GM23338 (cell line): ENCODE measurements at regions not wholly inside any gene's neighbourhood (a gene's known extent, or its start where the extent isn't known, plus 50 kb on each side); places are given as distances from the start of the nearest gene placed in this dataset.

ENCODE experiments used
- ATAC-seq: fragments of 200-7000 bp; cut with Tn5 transposase; 3 replicates; pipeline ENCODE4 v1.9.1; 2020
- DNase-seq: peaks from one replicate; pipeline ENCODE4 v3.0.0-alpha.2; 2015; ENCODE audit warnings: low spot score
- H2AFZ ChIP-seq: fragments of 200-600 bp; sonication (generic); 2 replicates; pipeline ENCODE4 v1.8.0; 2016; ENCODE audit warnings: antibody characterized with exemption, mild to moderate bottlenecking, moderate library complexity
- H3F3A ChIP-seq: fragments of 200-600 bp; sonication (generic); replicated peaks from 2 replicates; pipeline ENCODE4 v1.8.0; 2017; ENCODE audit warnings: antibody characterized with exemption, mixed run types, low read depth
- H3K27ac ChIP-seq: fragments of 200-600 bp; sonication (generic); 2 replicates; pipeline ENCODE4 v1.6.1; 2016; ENCODE audit warnings: low read depth
- H3K27me3 ChIP-seq: fragments of 200-600 bp; sonication (generic); 2 replicates; pipeline ENCODE4 v1.8.0; 2016; ENCODE audit warnings: mild to moderate bottlenecking, mixed run types, moderate library complexity; ENCODE audit not compliant: insufficient read depth
- H3K36me3 ChIP-seq: fragments of 200-600 bp; sonication (generic); 2 replicates; pipeline ENCODE4 v1.8.0; 2016; ENCODE audit warnings: mild to moderate bottlenecking; ENCODE audit not compliant: insufficient read depth
- H3K4me1 ChIP-seq: fragments of 200-600 bp; sonication (generic); 2 replicates; pipeline ENCODE4 v1.8.0; 2016; ENCODE audit warnings: mild to moderate bottlenecking, moderate library complexity; ENCODE audit not compliant: insufficient read depth
- H3K4me2 ChIP-seq: fragments of 200-600 bp; sonication (generic); 2 replicates; pipeline ENCODE4 v1.7.1; 2017; ENCODE audit warnings: mixed run types
- H3K4me3 ChIP-seq: fragments of 200-600 bp; sonication (generic); 2 replicates; pipeline ENCODE4 v1.6.1; 2016; ENCODE audit warnings: mixed run types
- H3K79me2 ChIP-seq: fragments of 200-600 bp; sonication (generic); replicated peaks from 2 replicates; pipeline ENCODE4 v1.8.0; 2017; ENCODE audit warnings: mild to moderate bottlenecking; ENCODE audit not compliant: insufficient read depth
- H3K9me2 ChIP-seq: fragments of 200-600 bp; sonication (generic); 2 replicates; pipeline ENCODE4 v1.8.0; 2017; ENCODE audit not compliant: insufficient read depth
- H4K20me1 ChIP-seq: fragments of 200-600 bp; sonication (generic); replicated peaks from 2 replicates; pipeline ENCODE4 v1.8.0; 2017; ENCODE audit warnings: mild to moderate bottlenecking; ENCODE audit not compliant: insufficient read depth
- H3K27ac Mint-ChIP-seq: 2 replicates; pipeline ENCODE4 v1.8.0; 2020; ENCODE audit warnings: inconsistent platforms, mild to moderate bottlenecking, moderate library complexity, mixed read lengths
- H3K27me3 Mint-ChIP-seq: 3 replicates; pipeline ENCODE4 v1.8.0; 2022; ENCODE audit warnings: low read depth, mild to moderate bottlenecking, moderate library complexity, mixed read lengths, inconsistent platforms; ENCODE audit not compliant: insufficient read depth, poor library complexity
- H3K36me3 Mint-ChIP-seq: 3 replicates; pipeline ENCODE4 v1.8.0; 2021; ENCODE audit warnings: low read depth, mild to moderate bottlenecking, inconsistent platforms, moderate library complexity, mixed read lengths
- H3K4me1 Mint-ChIP-seq: 3 replicates; pipeline ENCODE4 v1.8.0; 2020; ENCODE audit warnings: mild to moderate bottlenecking, inconsistent platforms, mixed read lengths
- H3K4me3 Mint-ChIP-seq: 3 replicates; pipeline ENCODE4 v1.8.0; 2021; ENCODE audit warnings: moderate library complexity, mild to moderate bottlenecking, inconsistent platforms, mixed read lengths
- H3K9me3 Mint-ChIP-seq: 3 replicates; pipeline ENCODE4 v1.8.0; 2020; ENCODE audit warnings: moderate library complexity, mild to moderate bottlenecking, inconsistent platforms, mixed read lengths
- EZH2phosphoT487 ChIP-seq: fragments of 200-600 bp; sonication (generic); IDR thresholded peaks from one replicate; pipeline ENCODE4 v1.8.1; 2018; ENCODE audit warnings: antibody characterized with exemption; ENCODE audit not compliant: unreplicated experiment
- NANOG ChIP-seq: IDR thresholded peaks from 2 replicates; pipeline ENCODE4 v1.6.1; 2016; ENCODE audit warnings: antibody characterized with exemption, borderline replicate concordance
- POLR2AphosphoS5 ChIP-seq: IDR thresholded peaks from 2 replicates; pipeline ENCODE4 v1.6.1; 2016; ENCODE audit warnings: antibody characterized with exemption, low read depth
- ZNF114 ChIP-seq: fragments of 250-450 bp; sonication (Bioruptor Pico); IDR thresholded peaks from 2 replicates; pipeline ENCODE4 v1.5.0; 2020; ENCODE audit warnings: mild to moderate bottlenecking, moderate library complexity
- TF ChIP-seq, protein P1 (sequence below): IDR thresholded peaks from one replicate; pipeline ENCODE4 v1.6.1; 2018; ENCODE audit warnings: antibody characterized with exemption; ENCODE audit not compliant: unreplicated experiment
- TF ChIP-seq, protein P2 (sequence below): fragments of 250-450 bp; sonication (Bioruptor Pico); IDR thresholded peaks from 2 replicates; pipeline ENCODE4 v1.5.0; 2020; ENCODE audit warnings: mild to moderate bottlenecking, moderate library complexity

DNA sequence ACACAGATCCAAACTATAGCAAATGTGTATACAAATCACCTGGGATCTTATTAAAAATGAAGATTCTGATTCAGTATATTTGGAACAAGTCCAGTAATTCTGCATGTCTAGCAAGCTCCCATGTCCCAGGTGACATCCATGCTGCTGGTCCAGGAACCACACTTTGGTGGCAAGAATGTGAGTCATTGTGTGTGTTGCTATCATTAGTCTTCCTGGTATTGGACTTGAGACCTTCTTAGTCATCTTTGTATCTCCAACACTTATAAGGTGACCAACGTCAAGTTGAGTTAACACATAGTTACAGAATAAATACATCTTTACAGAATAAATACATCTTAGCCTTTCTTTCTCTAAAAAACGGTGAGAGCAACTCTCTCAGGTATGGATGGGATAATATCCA, 107.9 kb upstream of the NDUFV2 start:
- H3K4me3 Mint-ChIP-seq = no peak overlapping the region
- no peaks in the 10 kb centered on the region for H3K79me2 ChIP-seq
- H3K27ac ChIP-seq = no peak overlapping the region
- no peaks in the 10 kb centered on the region for H3K27me3 ChIP-seq
- no peak overlapping the region for H2AFZ ChIP-seq
- no peaks in the 10 kb centered on the region; the same call in 2 of the 3 replicates for H3K9me3 Mint-ChIP-seq
- peaks cover 7% of the 10 kb centered on the region for H3K4me1 Mint-ChIP-seq
- H3K27me3 Mint-ChIP-seq = no peaks in the 10 kb centered on the region
- TF ChIP-seq, protein P1, sequence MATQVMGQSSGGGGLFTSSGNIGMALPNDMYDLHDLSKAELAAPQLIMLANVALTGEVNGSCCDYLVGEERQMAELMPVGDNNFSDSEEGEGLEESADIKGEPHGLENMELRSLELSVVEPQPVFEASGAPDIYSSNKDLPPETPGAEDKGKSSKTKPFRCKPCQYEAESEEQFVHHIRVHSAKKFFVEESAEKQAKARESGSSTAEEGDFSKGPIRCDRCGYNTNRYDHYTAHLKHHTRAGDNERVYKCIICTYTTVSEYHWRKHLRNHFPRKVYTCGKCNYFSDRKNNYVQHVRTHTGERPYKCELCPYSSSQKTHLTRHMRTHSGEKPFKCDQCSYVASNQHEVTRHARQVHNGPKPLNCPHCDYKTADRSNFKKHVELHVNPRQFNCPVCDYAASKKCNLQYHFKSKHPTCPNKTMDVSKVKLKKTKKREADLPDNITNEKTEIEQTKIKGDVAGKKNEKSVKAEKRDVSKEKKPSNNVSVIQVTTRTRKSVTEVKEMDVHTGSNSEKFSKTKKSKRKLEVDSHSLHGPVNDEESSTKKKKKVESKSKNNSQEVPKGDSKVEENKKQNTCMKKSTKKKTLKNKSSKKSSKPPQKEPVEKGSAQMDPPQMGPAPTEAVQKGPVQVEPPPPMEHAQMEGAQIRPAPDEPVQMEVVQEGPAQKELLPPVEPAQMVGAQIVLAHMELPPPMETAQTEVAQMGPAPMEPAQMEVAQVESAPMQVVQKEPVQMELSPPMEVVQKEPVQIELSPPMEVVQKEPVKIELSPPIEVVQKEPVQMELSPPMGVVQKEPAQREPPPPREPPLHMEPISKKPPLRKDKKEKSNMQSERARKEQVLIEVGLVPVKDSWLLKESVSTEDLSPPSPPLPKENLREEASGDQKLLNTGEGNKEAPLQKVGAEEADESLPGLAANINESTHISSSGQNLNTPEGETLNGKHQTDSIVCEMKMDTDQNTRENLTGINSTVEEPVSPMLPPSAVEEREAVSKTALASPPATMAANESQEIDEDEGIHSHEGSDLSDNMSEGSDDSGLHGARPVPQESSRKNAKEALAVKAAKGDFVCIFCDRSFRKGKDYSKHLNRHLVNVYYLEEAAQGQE = no peak
- TF ChIP-seq, protein P2, sequence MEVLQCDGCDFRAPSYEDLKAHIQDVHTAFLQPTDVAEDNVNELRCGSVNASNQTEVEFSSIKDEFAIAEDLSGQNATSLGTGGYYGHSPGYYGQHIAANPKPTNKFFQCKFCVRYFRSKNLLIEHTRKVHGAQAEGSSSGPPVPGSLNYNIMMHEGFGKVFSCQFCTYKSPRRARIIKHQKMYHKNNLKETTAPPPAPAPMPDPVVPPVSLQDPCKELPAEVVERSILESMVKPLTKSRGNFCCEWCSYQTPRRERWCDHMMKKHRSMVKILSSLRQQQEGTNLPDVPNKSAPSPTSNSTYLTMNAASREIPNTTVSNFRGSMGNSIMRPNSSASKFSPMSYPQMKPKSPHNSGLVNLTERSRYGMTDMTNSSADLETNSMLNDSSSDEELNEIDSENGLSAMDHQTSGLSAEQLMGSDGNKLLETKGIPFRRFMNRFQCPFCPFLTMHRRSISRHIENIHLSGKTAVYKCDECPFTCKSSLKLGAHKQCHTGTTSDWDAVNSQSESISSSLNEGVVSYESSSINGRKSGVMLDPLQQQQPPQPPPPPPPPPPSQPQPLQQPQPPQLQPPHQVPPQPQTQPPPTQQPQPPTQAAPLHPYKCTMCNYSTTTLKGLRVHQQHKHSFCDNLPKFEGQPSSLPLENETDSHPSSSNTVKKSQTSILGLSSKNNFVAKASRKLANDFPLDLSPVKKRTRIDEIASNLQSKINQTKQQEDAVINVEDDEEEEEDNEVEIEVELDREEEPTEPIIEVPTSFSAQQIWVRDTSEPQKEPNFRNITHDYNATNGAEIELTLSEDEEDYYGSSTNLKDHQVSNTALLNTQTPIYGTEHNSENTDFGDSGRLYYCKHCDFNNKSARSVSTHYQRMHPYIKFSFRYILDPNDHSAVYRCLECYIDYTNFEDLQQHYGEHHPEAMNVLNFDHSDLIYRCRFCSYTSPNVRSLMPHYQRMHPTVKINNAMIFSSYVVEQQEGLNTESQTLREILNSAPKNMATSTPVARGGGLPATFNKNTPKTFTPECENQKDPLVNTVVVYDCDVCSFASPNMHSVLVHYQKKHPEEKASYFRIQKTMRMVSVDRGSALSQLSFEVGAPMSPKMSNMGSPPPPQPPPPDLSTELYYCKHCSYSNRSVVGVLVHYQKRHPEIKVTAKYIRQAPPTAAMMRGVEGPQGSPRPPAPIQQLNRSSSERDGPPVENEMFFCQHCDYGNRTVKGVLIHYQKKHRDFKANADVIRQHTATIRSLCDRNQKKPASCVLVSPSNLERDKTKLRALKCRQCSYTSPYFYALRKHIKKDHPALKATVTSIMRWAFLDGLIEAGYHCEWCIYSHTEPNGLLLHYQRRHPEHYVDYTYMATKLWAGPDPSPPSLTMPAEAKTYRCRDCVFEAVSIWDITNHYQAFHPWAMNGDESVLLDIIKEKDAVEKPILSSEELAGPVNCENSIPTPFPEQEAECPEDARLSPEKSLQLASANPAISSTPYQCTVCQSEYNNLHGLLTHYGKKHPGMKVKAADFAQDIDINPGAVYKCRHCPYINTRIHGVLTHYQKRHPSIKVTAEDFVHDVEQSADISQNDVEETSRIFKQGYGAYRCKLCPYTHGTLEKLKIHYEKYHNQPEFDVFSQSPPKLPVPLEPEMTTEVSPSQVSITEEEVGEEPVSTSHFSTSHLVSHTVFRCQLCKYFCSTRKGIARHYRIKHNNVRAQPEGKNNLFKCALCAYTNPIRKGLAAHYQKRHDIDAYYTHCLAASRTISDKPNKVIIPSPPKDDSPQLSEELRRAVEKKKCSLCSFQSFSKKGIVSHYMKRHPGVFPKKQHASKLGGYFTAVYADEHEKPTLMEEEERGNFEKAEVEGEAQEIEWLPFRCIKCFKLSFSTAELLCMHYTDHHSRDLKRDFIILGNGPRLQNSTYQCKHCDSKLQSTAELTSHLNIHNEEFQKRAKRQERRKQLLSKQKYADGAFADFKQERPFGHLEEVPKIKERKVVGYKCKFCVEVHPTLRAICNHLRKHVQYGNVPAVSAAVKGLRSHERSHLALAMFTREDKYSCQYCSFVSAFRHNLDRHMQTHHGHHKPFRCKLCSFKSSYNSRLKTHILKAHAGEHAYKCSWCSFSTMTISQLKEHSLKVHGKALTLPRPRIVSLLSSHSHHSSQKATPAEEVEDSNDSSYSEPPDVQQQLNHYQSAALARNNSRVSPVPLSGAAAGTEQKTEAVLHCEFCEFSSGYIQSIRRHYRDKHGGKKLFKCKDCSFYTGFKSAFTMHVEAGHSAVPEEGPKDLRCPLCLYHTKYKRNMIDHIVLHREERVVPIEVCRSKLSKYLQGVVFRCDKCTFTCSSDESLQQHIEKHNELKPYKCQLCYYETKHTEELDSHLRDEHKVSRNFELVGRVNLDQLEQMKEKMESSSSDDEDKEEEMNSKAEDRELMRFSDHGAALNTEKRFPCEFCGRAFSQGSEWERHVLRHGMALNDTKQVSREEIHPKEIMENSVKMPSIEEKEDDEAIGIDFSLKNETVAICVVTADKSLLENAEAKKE (CRISPR knock-in tag) = no peak
- TF ChIP-seq ZNF114 (CRISPR knock-in tag) (no peak), EZH2phosphoT487 (no peak), POLR2AphosphoS5 (no peak), NANOG (no peak)
- no peak for ATAC-seq
- no peaks in the 10 kb centered on the region for H3F3A ChIP-seq
- no peak for DNase-seq
- no peaks in the 10 kb centered on the region for H3K36me3 Mint-ChIP-seq
- peaks cover 6% of the 10 kb centered on the region; the same call in 1 of the 2 replicates for H3K4me1 ChIP-seq
- no peaks in the 10 kb centered on the region for H3K36me3 ChIP-seq
- no peak overlapping the region for H3K27ac Mint-ChIP-seq
- H3K4me3 ChIP-seq = no peak overlapping the region
- no peaks in the 10 kb centered on the region for H3K9me2 ChIP-seq
- no peak overlapping the region for H3K4me2 ChIP-seq
- H4K20me1 ChIP-seq = no peaks in the 10 kb centered on the region
